ENCODE measurements at regions not wholly inside any gene's neighbourhood (a gene's known extent, or its start where the extent isn't known, plus 50 kb on each side); places are given as distances from the start of the nearest gene placed in this dataset.

- TF ChIP-seq, protein P1, sequence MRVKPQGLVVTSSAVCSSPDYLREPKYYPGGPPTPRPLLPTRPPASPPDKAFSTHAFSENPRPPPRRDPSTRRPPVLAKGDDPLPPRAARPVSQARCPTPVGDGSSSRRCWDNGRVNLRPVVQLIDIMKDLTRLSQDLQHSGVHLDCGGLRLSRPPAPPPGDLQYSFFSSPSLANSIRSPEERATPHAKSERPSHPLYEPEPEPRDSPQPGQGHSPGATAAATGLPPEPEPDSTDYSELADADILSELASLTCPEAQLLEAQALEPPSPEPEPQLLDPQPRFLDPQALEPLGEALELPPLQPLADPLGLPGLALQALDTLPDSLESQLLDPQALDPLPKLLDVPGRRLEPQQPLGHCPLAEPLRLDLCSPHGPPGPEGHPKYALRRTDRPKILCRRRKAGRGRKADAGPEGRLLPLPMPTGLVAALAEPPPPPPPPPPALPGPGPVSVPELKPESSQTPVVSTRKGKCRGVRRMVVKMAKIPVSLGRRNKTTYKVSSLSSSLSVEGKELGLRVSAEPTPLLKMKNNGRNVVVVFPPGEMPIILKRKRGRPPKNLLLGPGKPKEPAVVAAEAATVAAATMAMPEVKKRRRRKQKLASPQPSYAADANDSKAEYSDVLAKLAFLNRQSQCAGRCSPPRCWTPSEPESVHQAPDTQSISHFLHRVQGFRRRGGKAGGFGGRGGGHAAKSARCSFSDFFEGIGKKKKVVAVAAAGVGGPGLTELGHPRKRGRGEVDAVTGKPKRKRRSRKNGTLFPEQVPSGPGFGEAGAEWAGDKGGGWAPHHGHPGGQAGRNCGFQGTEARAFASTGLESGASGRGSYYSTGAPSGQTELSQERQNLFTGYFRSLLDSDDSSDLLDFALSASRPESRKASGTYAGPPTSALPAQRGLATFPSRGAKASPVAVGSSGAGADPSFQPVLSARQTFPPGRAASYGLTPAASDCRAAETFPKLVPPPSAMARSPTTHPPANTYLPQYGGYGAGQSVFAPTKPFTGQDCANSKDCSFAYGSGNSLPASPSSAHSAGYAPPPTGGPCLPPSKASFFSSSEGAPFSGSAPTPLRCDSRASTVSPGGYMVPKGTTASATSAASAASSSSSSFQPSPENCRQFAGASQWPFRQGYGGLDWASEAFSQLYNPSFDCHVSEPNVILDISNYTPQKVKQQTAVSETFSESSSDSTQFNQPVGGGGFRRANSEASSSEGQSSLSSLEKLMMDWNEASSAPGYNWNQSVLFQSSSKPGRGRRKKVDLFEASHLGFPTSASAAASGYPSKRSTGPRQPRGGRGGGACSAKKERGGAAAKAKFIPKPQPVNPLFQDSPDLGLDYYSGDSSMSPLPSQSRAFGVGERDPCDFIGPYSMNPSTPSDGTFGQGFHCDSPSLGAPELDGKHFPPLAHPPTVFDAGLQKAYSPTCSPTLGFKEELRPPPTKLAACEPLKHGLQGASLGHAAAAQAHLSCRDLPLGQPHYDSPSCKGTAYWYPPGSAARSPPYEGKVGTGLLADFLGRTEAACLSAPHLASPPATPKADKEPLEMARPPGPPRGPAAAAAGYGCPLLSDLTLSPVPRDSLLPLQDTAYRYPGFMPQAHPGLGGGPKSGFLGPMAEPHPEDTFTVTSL (CRISPR knock-in tag; IDR thresholded peaks at IDR 0.05; ENCODE audit: borderline replicate concordance), result peak; percentile 74; the same call in 1 of the 2 replicates
- TF ChIP-seq RBAK (CRISPR knock-in tag; IDR thresholded peaks at IDR 0.05), result no peak
- TF ChIP-seq, protein P2, sequence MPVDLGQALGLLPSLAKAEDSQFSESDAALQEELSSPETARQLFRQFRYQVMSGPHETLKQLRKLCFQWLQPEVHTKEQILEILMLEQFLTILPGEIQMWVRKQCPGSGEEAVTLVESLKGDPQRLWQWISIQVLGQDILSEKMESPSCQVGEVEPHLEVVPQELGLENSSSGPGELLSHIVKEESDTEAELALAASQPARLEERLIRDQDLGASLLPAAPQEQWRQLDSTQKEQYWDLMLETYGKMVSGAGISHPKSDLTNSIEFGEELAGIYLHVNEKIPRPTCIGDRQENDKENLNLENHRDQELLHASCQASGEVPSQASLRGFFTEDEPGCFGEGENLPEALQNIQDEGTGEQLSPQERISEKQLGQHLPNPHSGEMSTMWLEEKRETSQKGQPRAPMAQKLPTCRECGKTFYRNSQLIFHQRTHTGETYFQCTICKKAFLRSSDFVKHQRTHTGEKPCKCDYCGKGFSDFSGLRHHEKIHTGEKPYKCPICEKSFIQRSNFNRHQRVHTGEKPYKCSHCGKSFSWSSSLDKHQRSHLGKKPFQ (CRISPR knock-in tag; IDR thresholded peaks at IDR 0.05; ENCODE audit: insufficient replicate concordance), result no peak
- no peak for TF ChIP-seq NCOA1 (CRISPR knock-in tag; IDR thresholded peaks at IDR 0.05)
- peak; percentile 42; the same call in 1 of the 2 replicates for TF ChIP-seq DPF2 (CRISPR knock-in tag; IDR thresholded peaks at IDR 0.05; ENCODE audit: borderline replicate concordance, low read depth)
- TF ChIP-seq STAG1 (CRISPR knock-in tag; IDR thresholded peaks at IDR 0.05), result no peak
- TF ChIP-seq MYC (CRISPR knock-in tag; IDR thresholded peaks at IDR 0.05; ENCODE audit: borderline replicate concordance), result no peak
- no peak for TF ChIP-seq MLX (CRISPR knock-in tag; IDR thresholded peaks at IDR 0.05)
- no peak for TF ChIP-seq ZNF619 (CRISPR knock-in tag; IDR thresholded peaks at IDR 0.05)
- no peak for TF ChIP-seq ZNF839 (CRISPR knock-in tag; IDR thresholded peaks at IDR 0.05; ENCODE audit: borderline replicate concordance)
- peak; percentile 95 for TF ChIP-seq FOSL2 (CRISPR knock-in tag; IDR thresholded peaks at IDR 0.05)
- no peak for TF ChIP-seq FOXP1 (IDR thresholded peaks at IDR 0.05)
- TF ChIP-seq FOXP1 (CRISPR knock-in tag; IDR thresholded peaks at IDR 0.05), result peak; percentile 24; the same call in 1 of the 2 replicates
- 0 out of 2 replicates have a peak, but pooled peaks have one; percentile 12 for TF ChIP-seq ATF7 (IDR thresholded peaks at IDR 0.05)
- TF ChIP-seq ATF7 (CRISPR knock-in tag; IDR thresholded peaks at IDR 0.05), result no peak
- no peak for TF ChIP-seq HOXA3 (CRISPR knock-in tag; IDR thresholded peaks at IDR 0.05)
- TF ChIP-seq HNF4A (CRISPR knock-in tag; IDR thresholded peaks at IDR 0.05), result peak; percentile 68
- TF ChIP-seq EP300 (IDR thresholded peaks at IDR 0.05; ENCODE audit: low read depth in 2 of 2, low read length in 2 of 2), result peak in 1 of 2 experiments; percentile 77; a peak in 2 of 4 replicates
- TF ChIP-seq EP300 (CRISPR knock-in tag; IDR thresholded peaks at IDR 0.05; ENCODE audit: borderline replicate concordance), result peak; percentile 53; the same call in 1 of the 2 replicates
- TF ChIP-seq, protein P3, sequence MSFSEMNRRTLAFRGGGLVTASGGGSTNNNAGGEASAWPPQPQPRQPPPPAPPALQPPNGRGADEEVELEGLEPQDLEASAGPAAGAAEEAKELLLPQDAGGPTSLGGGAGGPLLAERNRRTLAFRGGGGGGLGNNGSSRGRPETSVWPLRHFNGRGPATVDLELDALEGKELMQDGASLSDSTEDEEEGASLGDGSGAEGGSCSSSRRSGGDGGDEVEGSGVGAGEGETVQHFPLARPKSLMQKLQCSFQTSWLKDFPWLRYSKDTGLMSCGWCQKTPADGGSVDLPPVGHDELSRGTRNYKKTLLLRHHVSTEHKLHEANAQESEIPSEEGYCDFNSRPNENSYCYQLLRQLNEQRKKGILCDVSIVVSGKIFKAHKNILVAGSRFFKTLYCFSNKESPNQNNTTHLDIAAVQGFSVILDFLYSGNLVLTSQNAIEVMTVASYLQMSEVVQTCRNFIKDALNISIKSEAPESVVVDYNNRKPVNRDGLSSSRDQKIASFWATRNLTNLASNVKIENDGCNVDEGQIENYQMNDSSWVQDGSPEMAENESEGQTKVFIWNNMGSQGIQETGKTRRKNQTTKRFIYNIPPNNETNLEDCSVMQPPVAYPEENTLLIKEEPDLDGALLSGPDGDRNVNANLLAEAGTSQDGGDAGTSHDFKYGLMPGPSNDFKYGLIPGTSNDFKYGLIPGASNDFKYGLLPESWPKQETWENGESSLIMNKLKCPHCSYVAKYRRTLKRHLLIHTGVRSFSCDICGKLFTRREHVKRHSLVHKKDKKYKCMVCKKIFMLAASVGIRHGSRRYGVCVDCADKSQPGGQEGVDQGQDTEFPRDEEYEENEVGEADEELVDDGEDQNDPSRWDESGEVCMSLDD (CRISPR knock-in tag; IDR thresholded peaks at IDR 0.05; ENCODE audit: borderline replicate concordance), result no peak
- no peak for TF ChIP-seq CHD4 (IDR thresholded peaks at IDR 0.05; ENCODE audit: borderline replicate concordance, low read length)
Observed at GRCh38 chr3:28139967-28140634, 101.3 kb upstream of the CMC1 start (continued).

Measured in HepG2 (cell line).